B cell (primary cell): ENCODE measurements at regions not wholly inside any gene's neighbourhood (a gene's known extent, or its start where the extent isn't known, plus 50 kb on each side); places are given as distances from the start of the nearest gene placed in this dataset.

Experiments used
- EZH2 ChIP-seq: IDR thresholded peaks from 2 replicates; pipeline ENCODE4 v1.6.1; 2012; ENCODE audit warnings: borderline replicate concordance, low read depth, mild to moderate bottlenecking, moderate library complexity, low read length; ENCODE audit not compliant: insufficient read depth, poor library complexity, severe bottlenecking
- TF ChIP-seq, protein P1 (sequence below): fragments of 200-600 bp; IDR thresholded peaks from one replicate; pipeline ENCODE4 v1.8.0; 2022; ENCODE audit warnings: antibody characterized with exemption, mild to moderate bottlenecking

DNA sequence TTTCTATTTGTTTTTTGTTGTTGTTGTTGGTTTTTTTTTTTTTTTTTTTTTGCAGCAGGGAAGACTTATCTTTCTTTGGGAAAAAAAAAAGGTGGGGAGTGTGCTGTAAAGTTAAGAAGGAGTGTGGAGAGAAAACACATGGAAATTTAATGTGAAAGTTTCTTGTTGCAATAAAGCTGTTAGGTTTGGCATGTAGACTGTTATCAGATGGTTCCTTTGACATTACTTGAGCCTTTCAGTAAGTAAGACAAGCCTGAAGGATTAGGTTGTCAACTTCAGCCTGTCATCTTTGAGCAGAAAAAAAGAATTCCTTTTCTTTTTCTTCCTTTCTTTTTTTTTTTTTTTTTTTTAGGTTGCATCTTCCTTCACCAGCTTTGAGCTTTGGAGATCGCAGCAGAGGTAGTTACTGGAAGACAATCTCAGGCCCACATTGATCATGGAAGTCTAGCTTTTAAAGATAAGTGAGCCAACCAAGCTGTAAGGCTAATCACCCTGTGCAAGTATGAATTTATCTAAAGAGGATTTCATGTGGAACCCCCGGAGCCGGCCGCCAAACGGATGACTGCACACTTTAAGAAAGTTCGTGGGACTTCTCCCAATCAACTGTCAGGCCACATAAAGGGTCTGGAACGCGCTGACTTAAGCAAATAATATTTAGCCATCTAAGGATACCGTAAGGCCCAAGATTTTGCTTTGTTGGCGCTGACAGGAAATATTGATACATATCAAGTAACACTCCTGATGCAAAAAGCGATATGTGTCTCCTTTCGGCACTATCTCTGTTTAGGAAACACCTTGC, 1040.1 kb upstream of the NR2F2 start:
- TF ChIP-seq, protein P1, sequence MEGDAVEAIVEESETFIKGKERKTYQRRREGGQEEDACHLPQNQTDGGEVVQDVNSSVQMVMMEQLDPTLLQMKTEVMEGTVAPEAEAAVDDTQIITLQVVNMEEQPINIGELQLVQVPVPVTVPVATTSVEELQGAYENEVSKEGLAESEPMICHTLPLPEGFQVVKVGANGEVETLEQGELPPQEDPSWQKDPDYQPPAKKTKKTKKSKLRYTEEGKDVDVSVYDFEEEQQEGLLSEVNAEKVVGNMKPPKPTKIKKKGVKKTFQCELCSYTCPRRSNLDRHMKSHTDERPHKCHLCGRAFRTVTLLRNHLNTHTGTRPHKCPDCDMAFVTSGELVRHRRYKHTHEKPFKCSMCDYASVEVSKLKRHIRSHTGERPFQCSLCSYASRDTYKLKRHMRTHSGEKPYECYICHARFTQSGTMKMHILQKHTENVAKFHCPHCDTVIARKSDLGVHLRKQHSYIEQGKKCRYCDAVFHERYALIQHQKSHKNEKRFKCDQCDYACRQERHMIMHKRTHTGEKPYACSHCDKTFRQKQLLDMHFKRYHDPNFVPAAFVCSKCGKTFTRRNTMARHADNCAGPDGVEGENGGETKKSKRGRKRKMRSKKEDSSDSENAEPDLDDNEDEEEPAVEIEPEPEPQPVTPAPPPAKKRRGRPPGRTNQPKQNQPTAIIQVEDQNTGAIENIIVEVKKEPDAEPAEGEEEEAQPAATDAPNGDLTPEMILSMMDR: no peak
- no peak for TF ChIP-seq EZH2
